HG03064 (cell line): ENCODE measurements at regions not wholly inside any gene's neighbourhood (a gene's known extent, or its start where the extent isn't known, plus 50 kb on each side); places are given as distances from the start of the nearest gene placed in this dataset.
"Not testable (repeated sequence)": the region's sequence is repeated elsewhere in the genome, so short reads cannot be mapped to it uniquely, and the experiment has no call there.

Experiments used
- ATAC-seq: cut with Tn5 transposase; IDR thresholded peaks from one replicate; pipeline ENCODE4 v1.9.1; 2021; ENCODE audit warnings: low read depth; ENCODE audit not compliant: unreplicated experiment

- ATAC-seq = no peak
These were observed 114.1 kb downstream of the RAB38 start for GRCh38 chr11:88061111-88061510.

DNA sequence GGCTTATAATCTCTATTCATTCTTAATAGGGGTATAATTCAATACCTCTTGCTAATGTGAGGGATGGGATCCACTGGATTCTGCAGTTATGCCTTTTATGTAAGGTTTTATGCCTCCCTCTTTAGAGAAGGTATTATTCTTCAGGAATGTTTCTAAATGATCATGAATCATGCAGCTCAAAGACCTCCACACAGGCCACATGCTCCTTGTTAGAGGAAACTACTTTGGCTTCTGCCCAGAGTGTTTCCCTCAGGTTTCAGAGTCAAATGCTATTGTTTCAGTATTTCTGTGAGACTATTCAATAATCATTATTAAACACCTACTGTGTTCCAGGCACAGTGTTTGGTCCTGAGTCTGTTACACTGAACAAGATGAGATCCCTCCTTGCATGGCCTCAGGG, 115.9 kb downstream of the RAB38 start:
- no peak for ATAC-seq

DNA sequence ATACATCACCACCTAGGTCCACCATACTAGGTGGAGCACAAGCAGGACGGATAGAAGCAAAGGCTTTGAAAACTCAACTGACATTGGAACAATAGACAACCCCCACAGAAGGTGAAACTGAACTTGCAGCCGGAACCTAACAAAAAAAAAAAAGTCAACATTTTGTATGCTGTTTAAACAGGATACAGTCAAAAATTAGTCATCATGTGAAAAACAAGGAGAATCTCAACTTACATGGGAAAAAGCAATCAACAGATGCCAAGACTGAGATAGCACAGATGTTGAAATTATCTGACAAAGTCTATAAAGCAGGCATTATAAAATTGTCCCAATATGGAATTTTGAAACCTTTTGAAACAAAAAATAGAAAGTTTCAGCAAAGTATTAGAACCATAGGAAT, 123.8 kb downstream of the RAB38 start:
- no peak for ATAC-seq

- no peak for ATAC-seq
These were observed 125.0 kb downstream of the RAB38 start for GRCh38 chr11:88050247-88050646.

DNA sequence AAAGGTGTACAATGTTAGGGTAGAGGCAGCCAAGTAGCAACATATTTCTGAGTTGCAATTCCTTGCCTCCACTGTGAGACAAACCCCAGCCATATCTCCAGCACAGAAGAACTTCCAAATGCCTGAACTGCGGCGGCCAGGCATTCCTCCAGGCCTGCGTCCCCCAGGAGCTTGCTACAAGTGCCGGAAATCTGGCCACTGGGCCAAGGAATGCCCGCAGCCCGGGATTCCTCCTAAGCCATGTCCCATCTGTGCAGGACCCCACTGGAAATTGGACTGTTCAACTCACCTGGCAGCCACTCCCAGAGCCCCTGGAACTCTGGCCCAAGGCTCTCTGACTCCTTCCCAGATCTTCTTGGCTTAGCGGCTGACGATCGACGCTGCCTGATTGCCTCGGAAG, 130.0 kb downstream of the RAB38 start:
- not testable (repeated sequence) for ATAC-seq

DNA sequence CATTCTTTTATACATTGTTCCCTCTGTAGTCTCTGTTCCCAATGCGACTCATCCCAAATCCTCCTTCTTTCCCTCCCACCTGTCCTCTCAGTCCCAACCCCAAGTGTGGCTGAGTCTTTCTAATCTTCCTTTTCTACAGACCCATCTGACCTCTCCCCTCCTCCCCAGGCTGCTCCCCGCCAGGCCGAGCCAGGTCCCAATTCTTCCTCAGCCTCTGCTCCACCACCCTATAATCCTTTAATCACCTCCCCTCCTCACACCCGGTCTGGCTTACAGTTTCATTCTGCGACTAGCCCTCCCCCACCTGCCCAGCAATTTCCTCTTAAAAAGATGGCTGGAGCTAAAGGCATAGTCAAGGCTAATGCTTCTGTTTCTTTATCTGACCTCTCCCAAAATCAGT, 130.6 kb downstream of the RAB38 start:
- ATAC-seq = not testable (repeated sequence)

DNA sequence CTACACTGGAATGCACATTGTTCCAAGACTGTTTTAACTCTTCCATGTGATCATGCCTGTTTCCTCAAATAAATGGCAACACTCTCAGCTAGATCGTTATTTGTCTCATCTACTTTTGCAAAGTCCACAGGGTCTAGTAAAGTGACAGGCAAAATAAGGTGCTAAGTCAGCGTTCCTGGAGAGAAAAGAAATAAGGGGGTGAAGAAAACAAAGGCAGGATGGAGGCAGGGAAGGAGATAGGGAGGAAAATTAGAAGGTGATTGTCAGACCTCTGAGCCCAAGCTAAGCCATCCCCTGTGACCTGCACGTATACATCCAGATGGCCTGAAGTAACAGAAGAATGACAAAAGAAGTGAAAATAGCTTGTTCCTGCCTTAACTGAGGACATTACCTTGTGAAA, 132.1 kb downstream of the RAB38 start:
- no peak for ATAC-seq

- ATAC-seq = no peak
These were observed 132.6 kb downstream of the RAB38 start for GRCh38 chr11:88042647-88043046.

DNA sequence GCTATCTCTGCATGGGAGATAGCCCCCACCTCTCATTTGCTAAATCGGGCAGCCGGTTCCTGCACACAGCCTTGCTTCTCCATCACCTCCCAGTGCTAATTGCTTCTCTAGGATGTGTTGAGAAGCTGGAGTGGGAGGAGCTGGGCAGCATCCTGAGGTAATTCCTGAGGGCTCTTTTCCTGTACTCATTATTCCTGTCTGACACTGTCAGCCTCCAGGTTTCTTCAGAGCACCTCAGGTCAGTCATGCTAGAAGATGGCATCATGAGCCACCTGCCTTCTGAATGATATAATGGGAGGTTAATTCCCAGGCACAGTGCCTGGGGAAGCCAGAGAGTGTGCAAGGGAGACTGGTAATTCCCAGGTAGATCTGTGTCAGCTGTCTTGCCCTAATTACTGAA, 133.0 kb downstream of the RAB38 start:
- no peak for ATAC-seq

GRCh38 chr11:88041679-88042078, 133.6 kb downstream of the RAB38 start:
- ATAC-seq = no peak

DNA sequence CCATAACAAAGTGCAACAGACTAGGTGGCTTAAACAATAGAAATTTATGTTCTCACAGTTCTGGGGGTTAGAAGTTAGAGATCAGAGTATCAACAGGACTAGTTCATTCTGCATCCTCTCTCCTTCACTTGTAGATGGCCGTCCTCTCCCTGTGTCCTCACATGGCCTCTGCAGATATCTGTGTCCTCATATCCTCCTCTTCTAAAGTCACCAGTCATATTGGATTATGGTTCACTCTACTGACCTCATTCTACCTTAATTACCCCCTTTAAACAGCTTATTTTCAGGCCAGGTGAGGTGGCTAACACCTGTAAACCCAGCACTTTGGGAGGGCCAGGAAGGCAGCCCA, 135.1 kb downstream of the RAB38 start:
- no peak for ATAC-seq

GRCh38 chr11:88039476-88040147, 135.6 kb downstream of the RAB38 start:
- no peak for ATAC-seq

DNA sequence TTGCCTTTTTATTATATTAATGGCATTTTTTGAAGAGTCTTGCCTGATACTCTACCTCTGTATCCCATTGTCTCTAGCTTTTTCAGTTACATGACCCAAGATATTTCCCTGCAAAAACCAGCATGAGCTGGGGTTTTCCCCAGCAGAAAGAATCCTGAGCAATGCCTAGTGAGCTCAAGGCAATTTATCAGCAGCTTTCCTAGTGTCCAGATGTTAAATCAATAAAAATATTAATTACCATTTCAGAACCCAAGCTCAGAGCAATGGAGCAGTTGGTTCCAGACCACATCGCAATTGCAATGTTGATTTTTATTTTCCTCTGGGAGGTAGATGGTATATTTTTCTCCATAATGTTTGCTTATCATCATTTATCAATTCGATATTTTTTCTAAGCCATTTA, 137.2 kb downstream of the RAB38 start:
- ATAC-seq = no peak

- no peak for ATAC-seq
These were observed 138.5 kb downstream of the RAB38 start for GRCh38 chr11:88036701-88037100.

GRCh38 chr11:88035271-88035670, 140.0 kb downstream of the RAB38 start:
- ATAC-seq = no peak

DNA sequence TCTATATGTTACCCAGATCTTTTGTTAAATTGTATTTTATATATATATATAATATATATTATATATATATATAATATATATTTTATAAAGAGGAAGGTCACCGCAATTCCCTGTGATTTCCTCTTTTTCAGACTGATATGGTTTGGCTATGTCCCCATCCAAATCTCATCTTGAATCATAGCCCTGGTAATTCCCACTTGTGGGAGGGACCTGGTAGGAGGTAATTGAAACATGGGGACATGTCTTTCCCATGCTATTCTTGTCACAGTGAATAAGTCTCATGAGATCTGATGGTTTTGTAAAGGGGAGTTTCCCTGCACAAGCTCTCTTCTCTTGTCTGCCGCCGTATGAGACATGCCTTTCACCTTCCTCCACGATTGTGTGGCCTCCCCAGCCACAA, 157.6 kb downstream of the RAB38 start:
- ATAC-seq = no peak

GRCh38 chr11:88016392-88017170, 158.7 kb downstream of the RAB38 start:
- ATAC-seq = no peak

DNA sequence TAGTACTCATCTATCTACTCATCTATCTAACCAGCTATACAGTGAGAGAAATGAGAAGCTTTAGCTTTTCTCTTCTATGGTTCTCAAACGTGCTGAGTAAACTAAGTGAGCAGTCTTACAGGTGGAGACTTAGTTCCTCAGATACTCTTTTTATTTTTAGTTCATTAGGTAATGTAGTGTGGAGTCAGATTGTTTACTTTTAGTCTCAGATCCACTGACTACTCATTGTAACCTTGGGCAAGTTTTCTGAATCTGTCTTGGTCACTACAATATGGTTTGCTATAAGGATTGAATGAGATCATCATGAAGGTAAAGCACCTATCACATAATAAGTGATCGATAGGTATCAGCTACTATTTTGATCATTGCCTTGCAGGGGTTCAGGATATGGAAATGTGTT, 160.1 kb downstream of the RAB38 start:
- no peak for ATAC-seq

DNA sequence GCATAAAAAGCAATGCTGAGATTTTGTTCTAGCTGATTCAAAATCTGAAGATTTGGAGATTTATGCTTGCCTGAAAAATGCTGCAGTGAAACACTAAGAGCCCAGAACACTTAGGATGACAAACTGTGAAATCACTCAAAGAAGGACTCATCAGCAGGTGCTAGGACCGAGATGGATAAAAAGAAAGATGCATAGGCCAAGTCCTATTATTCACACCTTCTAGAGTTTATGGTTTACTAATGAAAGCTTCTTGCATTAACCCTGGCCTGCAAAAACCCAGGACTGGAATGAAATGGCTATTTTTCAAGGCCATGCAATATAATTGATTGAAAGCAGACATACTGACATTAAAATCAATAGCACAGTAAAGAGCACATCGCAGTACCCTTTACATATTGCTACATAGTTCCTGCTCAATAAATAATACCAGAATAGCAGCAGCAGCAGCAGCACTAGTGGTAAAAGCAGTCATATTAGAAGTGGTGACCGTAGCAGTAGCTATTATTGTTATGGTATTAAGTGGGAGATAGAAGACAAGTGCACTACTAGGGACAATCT, 161.7 kb downstream of the RAB38 start:
- ATAC-seq = no peak

GRCh38 chr11:88012456-88012855, 162.8 kb downstream of the RAB38 start:
- no peak for ATAC-seq

- no peak for ATAC-seq
These were observed 199.2 kb downstream of the RAB38 start for GRCh38 chr11:87976009-87976408.

GRCh38 chr11:87974797-87975196, 200.4 kb downstream of the RAB38 start:
- no peak for ATAC-seq
